ENCODE measurements at regions not wholly inside any gene's neighbourhood (a gene's known extent, or its start where the extent isn't known, plus 50 kb on each side); places are given as distances from the start of the nearest gene placed in this dataset.
"Not testable (repeated sequence)": the region's sequence is repeated elsewhere in the genome, so short reads cannot be mapped to it uniquely, and the experiment has no call there.

DNA sequence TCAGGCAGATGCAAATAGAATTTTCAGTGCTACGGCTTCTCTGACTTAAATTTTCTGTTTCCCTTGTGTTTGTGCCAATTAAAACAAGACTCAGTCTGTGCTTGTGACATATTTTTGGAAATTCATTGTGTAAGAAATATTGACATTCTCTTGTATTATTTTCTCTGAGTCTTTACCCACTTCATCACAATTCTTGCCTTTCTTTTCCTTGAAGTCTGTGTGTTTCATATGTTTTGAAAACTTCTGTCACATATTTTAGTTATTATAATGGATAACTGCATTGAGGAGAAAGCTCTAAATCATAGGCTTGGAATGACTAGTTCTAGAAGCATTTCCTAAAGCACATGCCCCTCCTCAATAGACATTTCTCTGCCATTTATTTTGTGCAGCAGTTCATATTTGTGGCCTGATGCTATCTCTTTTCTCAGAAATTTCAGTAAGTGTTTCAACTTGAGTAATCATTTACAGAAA lies 206.6 kb downstream of the PALM2AKAP2 start:
- H3K36me3 ChIP-seq, result no peaks in the 10 kb centered on the region
- no peak for TF ChIP-seq Cebpa-rat (IDR thresholded peaks at IDR 0.05)
- H3K27ac ChIP-seq, result no peak overlapping the region
- peaks cover 12% of the 10 kb centered on the region for H3K9me3 ChIP-seq
- no peak overlapping the region for H3K9ac ChIP-seq
- no peaks in the 10 kb centered on the region for H3K27me3 ChIP-seq
- H3K4me3 ChIP-seq, result no peak overlapping the region
- H3K4me2 ChIP-seq, result no peak overlapping the region
- no peaks in the 10 kb centered on the region for H4K20me1 ChIP-seq
- H3K4me1 ChIP-seq, result no peaks in the 10 kb centered on the region

DNA sequence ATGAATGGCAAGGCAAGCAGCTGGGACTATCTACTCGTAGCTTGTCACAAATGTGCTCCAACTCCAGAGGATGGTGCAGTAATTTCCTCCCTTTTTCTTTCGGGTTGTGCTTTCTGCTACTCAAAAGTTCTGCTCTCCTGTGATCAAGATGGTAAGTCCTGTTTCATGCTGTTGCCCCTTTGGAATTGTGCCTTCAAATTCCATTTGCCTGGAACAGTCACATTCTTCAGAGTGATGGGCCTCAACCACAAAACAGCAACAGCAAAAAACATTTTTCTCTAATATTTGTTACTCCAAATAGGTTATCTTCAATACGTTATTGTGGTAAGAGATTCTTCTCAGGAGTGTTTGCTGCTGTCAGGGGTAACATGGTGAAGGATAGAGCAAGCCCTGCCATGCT lies 209.3 kb downstream of the PALM2AKAP2 start:
- H3K9ac ChIP-seq, result no peak overlapping the region
- H3K4me3 ChIP-seq, result no peak overlapping the region
- no peaks in the 10 kb centered on the region for H3K36me3 ChIP-seq
- H3K27ac ChIP-seq, result no peak overlapping the region
- H3K27me3 ChIP-seq, result no peaks in the 10 kb centered on the region
- no peak for TF ChIP-seq Cebpa-rat (IDR thresholded peaks at IDR 0.05)
- H3K9me3 ChIP-seq, result peaks cover 12% of the 10 kb centered on the region
- H3K4me1 ChIP-seq, result no peaks in the 10 kb centered on the region
- H4K20me1 ChIP-seq, result no peaks in the 10 kb centered on the region
- H3K4me2 ChIP-seq, result no peak overlapping the region

DNA sequence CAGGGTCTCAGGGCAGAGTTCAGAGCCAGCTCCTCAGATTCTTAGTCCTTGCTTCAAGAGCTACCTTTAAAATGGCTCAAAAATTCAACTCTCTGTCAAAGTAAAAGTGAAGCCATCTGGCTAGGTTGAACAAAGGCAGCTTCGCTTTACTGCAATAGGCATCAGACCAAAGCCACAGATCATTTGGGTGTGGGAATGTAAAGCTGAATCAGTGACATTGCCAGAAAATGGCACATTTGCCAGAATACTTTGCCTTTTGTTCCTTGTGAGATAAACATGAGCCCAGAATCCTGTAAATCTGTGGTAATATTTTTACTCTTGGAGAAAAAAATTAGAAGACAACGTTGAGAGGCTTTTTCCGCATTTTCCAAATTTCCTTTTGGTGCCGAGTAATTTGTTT lies 210.5 kb downstream of the PALM2AKAP2 start:
- Histone ChIP-seq H3K4me1 (no peaks in the 10 kb centered on the region), H3K4me2 (no peak overlapping the region), H4K20me1 (no peaks in the 10 kb centered on the region), H3K27ac (no peak overlapping the region), H3K4me3 (no peak overlapping the region), H3K9ac (no peak overlapping the region), H3K36me3 (no peaks in the 10 kb centered on the region), H3K27me3 (no peaks in the 10 kb centered on the region), H3K9me3 (peaks cover 18% of the 10 kb centered on the region)
- no peak for TF ChIP-seq Cebpa-rat (IDR thresholded peaks at IDR 0.05)

DNA sequence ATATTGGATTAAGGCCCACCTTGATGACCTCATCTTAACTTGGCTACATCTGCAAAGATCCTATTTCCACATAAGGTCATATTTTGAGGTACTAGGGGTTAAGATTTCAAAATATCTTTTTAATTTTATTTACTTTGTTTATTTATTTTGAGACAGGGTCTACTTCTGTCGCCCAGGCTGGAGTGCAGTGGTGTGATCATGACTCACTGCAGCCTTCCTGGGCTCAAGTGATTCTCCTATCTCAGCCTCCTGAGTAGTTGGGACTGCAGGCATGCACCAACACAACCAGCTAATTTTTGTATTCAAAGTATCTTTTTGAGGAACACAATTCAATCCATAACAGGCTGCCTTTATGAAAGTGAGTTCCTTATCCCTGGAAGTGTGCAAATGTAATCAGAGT lies 212.3 kb downstream of the PALM2AKAP2 start:
- Histone ChIP-seq H3K4me3 (no peak overlapping the region), H3K27ac (no peak overlapping the region), H3K36me3 (no peaks in the 10 kb centered on the region), H3K4me1 (no peaks in the 10 kb centered on the region), H4K20me1 (no peaks in the 10 kb centered on the region), H3K9ac (no peak overlapping the region), H3K27me3 (no peaks in the 10 kb centered on the region), H3K9me3 (peaks cover 19% of the 10 kb centered on the region), H3K4me2 (no peak overlapping the region)
- TF ChIP-seq Cebpa-rat (IDR thresholded peaks at IDR 0.05), result no peak

DNA sequence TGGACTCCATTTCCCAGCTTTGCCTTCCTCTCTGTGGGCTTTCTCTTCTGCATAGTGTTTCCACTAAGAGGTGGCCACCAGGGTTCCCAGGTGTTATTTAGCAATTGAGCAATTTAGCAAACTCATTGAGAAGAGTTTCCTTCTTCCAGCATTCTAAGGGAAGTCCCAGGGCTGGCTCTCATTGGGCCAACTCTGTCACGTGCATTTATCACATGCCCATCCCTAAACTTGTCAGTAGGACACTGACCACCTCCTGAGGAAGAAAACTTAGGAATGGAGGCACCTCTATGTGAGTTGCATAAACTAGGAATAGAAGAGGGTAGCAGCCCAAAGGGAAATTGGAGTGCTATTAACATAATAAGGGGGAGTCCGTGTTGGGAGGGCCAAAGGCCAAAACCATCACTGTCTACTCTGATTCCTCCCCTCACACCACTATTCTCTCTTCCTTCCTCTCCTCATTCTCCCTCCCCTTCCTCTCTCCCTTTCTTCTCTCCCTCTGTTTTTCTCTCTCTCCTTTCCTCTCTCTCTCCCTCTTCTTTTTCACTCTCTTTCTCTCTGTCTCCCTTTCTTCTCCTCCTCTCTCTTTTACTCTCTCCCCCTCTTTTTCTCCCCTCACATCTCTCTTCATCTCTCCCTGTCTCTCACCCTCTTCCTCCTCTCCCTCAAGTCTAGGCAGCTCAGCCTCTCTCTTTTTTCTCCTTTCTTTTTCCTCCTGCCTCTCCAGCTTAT lies 213.4 kb downstream of the PALM2AKAP2 start:
- Histone ChIP-seq H3K4me1 (no peaks in the 10 kb centered on the region), H3K36me3 (no peaks in the 10 kb centered on the region), H3K4me3 (no peak overlapping the region), H3K4me2 (no peak overlapping the region), H3K27ac (no peak overlapping the region), H3K9me3 (peaks cover 18% of the 10 kb centered on the region), H3K27me3 (no peaks in the 10 kb centered on the region), H4K20me1 (no peaks in the 10 kb centered on the region), H3K9ac (no peak overlapping the region)
- no peak for TF ChIP-seq Cebpa-rat (IDR thresholded peaks at IDR 0.05)

DNA sequence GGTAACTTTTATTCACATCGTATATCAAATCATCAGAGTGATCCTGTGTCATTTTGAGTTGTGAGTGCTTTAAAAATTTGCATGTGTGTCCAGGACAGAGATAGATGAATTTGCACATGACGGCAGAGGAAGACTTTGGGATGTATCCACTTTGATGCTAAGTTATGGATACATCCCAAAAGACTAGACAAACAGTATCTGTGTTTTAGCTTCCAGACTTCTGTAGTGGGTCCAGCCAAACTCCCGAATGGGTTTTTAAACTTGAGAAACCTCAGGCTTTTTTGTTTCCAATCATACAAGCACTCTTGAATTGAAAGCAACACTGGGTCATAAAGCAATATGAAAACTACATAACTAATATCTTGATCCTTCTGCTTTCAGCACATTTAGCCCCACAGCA lies 213.8 kb downstream of the C9orf152 start:
- Histone ChIP-seq H3K27me3 (no peaks in the 10 kb centered on the region), H3K9ac (no peak overlapping the region), H3K9me3 (peaks cover 11% of the 10 kb centered on the region), H4K20me1 (no peaks in the 10 kb centered on the region), H3K27ac (no peak overlapping the region), H3K4me3 (no peak overlapping the region), H3K36me3 (no peaks in the 10 kb centered on the region), H3K4me1 (no peaks in the 10 kb centered on the region), H3K4me2 (no peak overlapping the region)
- no peak for TF ChIP-seq Cebpa-rat (IDR thresholded peaks at IDR 0.05)

DNA sequence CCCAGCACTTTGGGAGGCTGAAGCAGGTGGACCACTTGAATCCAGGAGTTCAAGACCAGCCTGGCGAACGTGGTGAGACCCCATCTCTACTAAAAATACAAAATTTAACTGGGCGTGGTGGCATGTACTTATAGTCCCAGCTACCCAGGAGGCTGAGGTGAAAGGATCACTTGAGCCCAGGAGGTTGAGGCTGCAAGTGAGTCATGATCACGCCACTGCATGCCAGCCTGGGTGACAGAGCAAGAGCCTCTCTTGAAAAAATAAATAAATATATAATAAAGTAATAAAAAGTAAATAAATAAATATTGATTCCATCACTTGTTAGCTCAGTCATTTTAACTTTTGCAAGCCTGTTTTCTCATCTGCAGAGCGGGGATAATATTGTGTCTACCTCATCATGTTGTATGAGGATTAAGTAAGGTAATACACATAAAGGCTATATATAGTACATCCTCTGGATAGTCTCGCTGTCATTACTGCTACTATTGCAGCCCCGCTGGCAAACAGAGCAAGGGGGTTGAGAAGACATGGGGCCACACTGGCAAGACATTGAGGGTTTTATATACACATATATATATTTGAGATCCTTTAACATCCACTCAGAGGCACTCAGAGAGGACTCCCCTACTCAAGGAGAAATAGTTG lies 210.9 kb downstream of the C9orf152 start:
- H3K9ac ChIP-seq, result no peak overlapping the region
- no peak for TF ChIP-seq Cebpa-rat (IDR thresholded peaks at IDR 0.05)

DNA sequence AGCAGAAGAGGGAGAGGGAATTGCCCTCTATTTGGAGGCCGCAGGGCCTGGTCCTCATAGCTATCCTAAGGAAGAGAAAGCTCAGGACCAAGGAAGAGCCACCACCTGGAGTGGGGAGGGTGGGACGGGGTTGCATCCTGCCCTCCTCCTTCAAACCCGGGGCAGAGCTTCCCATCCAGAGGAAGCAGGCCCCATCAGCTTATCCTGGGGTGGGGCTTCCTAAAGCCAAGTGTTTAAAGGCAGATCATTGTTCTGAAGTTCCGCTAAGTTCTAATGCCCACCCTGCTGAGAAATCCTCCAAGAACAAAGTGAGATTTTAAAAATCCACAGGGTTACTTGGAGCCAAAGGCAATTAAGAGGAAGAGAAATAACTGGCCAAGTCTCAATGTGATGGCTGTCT lies 210.3 kb downstream of the C9orf152 start:
- H4K20me1 ChIP-seq, result no peaks in the 10 kb centered on the region
- no peak for TF ChIP-seq Cebpa-rat (IDR thresholded peaks at IDR 0.05)
- H3K9ac ChIP-seq, result no peak overlapping the region
- H3K36me3 ChIP-seq, result no peaks in the 10 kb centered on the region
- H3K27ac ChIP-seq, result no peak overlapping the region
- peaks cover 7% of the 10 kb centered on the region; the same call in 1 of the 2 replicates for H3K9me3 ChIP-seq
- no peaks in the 10 kb centered on the region for H3K4me1 ChIP-seq
- H3K4me3 ChIP-seq, result no peak overlapping the region
- no peaks in the 10 kb centered on the region for H3K27me3 ChIP-seq
- no peak overlapping the region for H3K4me2 ChIP-seq

More for the DNA sequence above, 210.9 kb downstream of the C9orf152 start:
- Histone ChIP-seq H4K20me1 (no peaks in the 10 kb centered on the region), H3K9me3 (peaks cover 7% of the 10 kb centered on the region; the same call in 1 of the 2 replicates), H3K27ac (no peak overlapping the region), H3K4me1 (no peaks in the 10 kb centered on the region), H3K36me3 (no peaks in the 10 kb centered on the region), H3K27me3 (no peaks in the 10 kb centered on the region), H3K4me2 (no peak overlapping the region), H3K4me3 (no peak overlapping the region)

DNA sequence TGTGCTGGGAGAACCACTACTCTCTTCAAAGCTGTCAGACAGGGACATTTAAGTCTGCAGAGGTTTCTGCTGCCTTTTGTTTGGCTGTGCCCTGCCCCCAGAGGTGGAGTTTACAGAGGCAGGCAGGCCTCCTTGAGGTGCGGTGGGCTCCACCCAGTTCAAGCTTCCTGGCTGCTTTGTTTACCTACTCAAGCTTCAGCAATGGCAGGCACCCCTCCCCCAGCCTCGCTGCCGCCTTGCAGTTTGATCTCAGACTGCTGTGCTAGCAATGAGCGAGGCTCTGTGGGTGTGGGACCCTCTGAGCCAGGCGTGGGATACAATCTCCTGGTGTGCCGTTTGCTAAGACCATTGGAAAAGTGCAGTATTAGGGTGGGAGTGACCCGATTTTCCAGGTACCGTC lies 202.4 kb downstream of the C9orf152 start:
- not testable (repeated sequence) for H3K27me3 ChIP-seq, H3K4me1 ChIP-seq, H4K20me1 ChIP-seq, H3K9me3 ChIP-seq, H3K4me3 ChIP-seq, H3K9ac ChIP-seq, H3K27ac ChIP-seq, H3K36me3 ChIP-seq, H3K4me2 ChIP-seq

DNA sequence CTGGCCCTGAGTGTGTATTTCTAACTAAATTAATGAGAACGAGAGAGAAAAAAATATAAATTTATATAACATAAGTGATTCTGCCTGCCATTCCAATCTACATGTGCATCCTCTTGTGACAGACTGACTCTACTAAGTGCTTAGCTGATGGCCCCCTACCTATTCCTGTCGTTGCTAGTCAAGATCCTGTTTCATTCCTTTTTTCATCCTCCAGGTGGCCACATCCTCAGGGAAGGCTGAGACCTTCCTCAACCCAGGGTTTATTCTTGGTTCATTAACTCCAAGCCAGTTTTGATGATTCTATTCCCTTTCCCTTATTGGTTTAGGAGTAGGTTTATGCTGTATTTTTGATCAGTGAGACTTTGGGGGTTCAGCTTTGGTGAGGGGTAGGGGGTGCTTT lies 201.3 kb downstream of the C9orf152 start:
- no peak overlapping the region for H3K4me2 ChIP-seq
- no peak for TF ChIP-seq Cebpa-rat (IDR thresholded peaks at IDR 0.05)
- H3K27ac ChIP-seq, result no peak overlapping the region
- no peak overlapping the region for H3K4me3 ChIP-seq
- H3K27me3 ChIP-seq, result no peaks in the 10 kb centered on the region
- no peaks in the 10 kb centered on the region for H3K9me3 ChIP-seq
- H4K20me1 ChIP-seq, result no peaks in the 10 kb centered on the region
- no peak overlapping the region for H3K9ac ChIP-seq
- H3K36me3 ChIP-seq, result no peaks in the 10 kb centered on the region
- H3K4me1 ChIP-seq, result no peaks in the 10 kb centered on the region
